ENCODE measurements at regions not wholly inside any gene's neighbourhood (a gene's known extent, or its start where the extent isn't known, plus 50 kb on each side); places are given as distances from the start of the nearest gene placed in this dataset.

DNA sequence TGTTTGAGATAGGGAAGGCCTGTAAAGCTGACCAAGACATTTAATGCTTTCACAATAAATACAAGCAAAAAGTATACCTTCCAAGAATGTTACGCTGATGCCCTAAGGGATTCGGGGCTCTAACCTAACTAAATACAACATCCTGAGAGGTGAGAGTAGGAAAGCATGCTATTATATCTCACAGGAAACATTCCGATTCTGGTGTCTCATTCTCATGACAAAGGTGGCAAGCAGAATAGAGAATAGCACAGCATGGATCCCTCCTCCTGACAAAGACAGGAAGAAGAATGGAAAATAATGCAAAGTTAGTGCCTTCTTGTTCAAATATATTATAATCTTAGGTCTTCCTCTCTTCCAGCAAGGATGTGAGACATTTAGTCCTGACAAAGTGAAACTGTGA, 504.3 kb downstream of the TFEC start:
- POLR2A ChIA-PET = no interaction called here
- Histone ChIP-seq H3K9me3 (replicated peaks; ENCODE audit: control insufficient read depth, insufficient read depth, low read length) (no peaks in the 10 kb centered on the region; the same call in 2 of the 3 replicates), H2AFZ (ENCODE audit: control insufficient read depth, low read depth, low read length) (no peak overlapping the region), H3K4me2 (ENCODE audit: control insufficient read depth, insufficient read depth) (no peak overlapping the region), H3K4me3 (no peak overlapping the region), H3K79me2 (ENCODE audit: control insufficient read depth, insufficient read depth, low read length) (no peaks in the 10 kb centered on the region), H4K20me1 (ENCODE audit: control insufficient read depth, insufficient read depth) (no peaks in the 10 kb centered on the region), H3K9ac (ENCODE audit: control insufficient read depth, insufficient read depth, low read length) (no peak overlapping the region), H3K27me3 (replicated peaks in 1 of 2; ENCODE audit: control insufficient read depth in 2 of 2, insufficient read depth in 2 of 2, low read length in 1 of 2) (no peaks in the 10 kb centered on the region), H3K27ac (ENCODE audit: control insufficient read depth, insufficient read depth) (no peak overlapping the region), H3K4me1 (ENCODE audit: control insufficient read depth, insufficient read depth, low read length) (no peaks in the 10 kb centered on the region), H3K36me3 (ENCODE audit: control insufficient read depth in 2 of 2, insufficient read depth in 2 of 2, low read length in 1 of 2) (no peaks in the 10 kb centered on the region)
- intact Hi-C loops (cut with micrococcal nuclease; ENCODE audit: unreplicated experiment) (no loop called here), in situ Hi-C loops (cut with MboI) (no loop called here)
- RAD21 ChIA-PET (ENCODE audit: unreplicated experiment) = no interaction called here
- BruUV-seq (replicated peaks) = no TSS peak
- no peak for DNase-seq (ENCODE audit: low read depth, low spot score)
- CTCF ChIA-PET = no interaction called here
- TF ChIP-seq NR2C2 (IDR thresholded peaks at IDR 0.05; ENCODE audit: borderline replicate concordance, control insufficient read depth, insufficient read length, low read depth) (no peak), ZNF24 (IDR thresholded peaks at IDR 0.05) (no peak), SPI1 (IDR thresholded peaks at IDR 0.05; ENCODE audit: borderline replicate concordance, insufficient read depth, low read depth, low read length) (no peak), ASH2L (IDR thresholded peaks at IDR 0.05; ENCODE audit: borderline replicate concordance, low read depth) (no peak), RFX5 (IDR thresholded peaks at IDR 0.05; ENCODE audit: low read depth, low read length) (no peak), EP300 (IDR thresholded peaks at IDR 0.05; ENCODE audit: borderline replicate concordance in 1 of 2, control insufficient read depth in 1 of 2, low read depth in 2 of 2, low read length in 2 of 2) (no peak), CHD1 (IDR thresholded peaks at IDR 0.05; ENCODE audit: low read depth, low read length) (no peak), NR2C1 (IDR thresholded peaks at IDR 0.05) (no peak), TCF7 (IDR thresholded peaks at IDR 0.05; ENCODE audit: borderline replicate concordance) (no peak)
- TF ChIP-seq, protein P1, sequence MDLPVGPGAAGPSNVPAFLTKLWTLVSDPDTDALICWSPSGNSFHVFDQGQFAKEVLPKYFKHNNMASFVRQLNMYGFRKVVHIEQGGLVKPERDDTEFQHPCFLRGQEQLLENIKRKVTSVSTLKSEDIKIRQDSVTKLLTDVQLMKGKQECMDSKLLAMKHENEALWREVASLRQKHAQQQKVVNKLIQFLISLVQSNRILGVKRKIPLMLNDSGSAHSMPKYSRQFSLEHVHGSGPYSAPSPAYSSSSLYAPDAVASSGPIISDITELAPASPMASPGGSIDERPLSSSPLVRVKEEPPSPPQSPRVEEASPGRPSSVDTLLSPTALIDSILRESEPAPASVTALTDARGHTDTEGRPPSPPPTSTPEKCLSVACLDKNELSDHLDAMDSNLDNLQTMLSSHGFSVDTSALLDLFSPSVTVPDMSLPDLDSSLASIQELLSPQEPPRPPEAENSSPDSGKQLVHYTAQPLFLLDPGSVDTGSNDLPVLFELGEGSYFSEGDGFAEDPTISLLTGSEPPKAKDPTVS (IDR thresholded peaks at IDR 0.05; ENCODE audit: low read depth, low read length) = no peak
- TF ChIP-seq, protein P2, sequence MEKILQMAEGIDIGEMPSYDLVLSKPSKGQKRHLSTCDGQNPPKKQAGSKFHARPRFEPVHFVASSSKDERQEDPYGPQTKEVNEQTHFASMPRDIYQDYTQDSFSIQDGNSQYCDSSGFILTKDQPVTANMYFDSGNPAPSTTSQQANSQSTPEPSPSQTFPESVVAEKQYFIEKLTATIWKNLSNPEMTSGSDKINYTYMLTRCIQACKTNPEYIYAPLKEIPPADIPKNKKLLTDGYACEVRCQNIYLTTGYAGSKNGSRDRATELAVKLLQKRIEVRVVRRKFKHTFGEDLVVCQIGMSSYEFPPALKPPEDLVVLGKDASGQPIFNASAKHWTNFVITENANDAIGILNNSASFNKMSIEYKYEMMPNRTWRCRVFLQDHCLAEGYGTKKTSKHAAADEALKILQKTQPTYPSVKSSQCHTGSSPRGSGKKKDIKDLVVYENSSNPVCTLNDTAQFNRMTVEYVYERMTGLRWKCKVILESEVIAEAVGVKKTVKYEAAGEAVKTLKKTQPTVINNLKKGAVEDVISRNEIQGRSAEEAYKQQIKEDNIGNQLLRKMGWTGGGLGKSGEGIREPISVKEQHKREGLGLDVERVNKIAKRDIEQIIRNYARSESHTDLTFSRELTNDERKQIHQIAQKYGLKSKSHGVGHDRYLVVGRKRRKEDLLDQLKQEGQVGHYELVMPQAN (conservative IDR thresholded peaks at IDR 0.05) = no peak
- no peak for ATAC-seq
- WGBS (ENCODE audit: insufficient coverage, insufficient replicate concordance, low lambda C conversion rate, missing lambda C conversion rate) = 48% methylated on average over 3 of the region's 3 CpGs
- SMC1A ChIA-PET (ENCODE audit: uncharacterized antibody, unreplicated experiment) = no interaction called here
- no peak for FAIRE-seq
